ENCODE measurements at regions not wholly inside any gene's neighbourhood (a gene's known extent, or its start where the extent isn't known, plus 50 kb on each side); places are given as distances from the start of the nearest gene placed in this dataset.

- Histone ChIP-seq H3K36me3 (ENCODE audit: control insufficient read depth, insufficient read depth, low read length) (no peaks in the 10 kb centered on the region), H3K9me3 (no peaks in the 10 kb centered on the region), H3K4me3 (ENCODE audit: low read depth, low read length) (no peak overlapping the region), H3K27me3 (replicated peaks; ENCODE audit: control insufficient read depth, insufficient read depth, low read length) (no peaks in the 10 kb centered on the region), H3K4me1 (peaks cover 15% of the 10 kb centered on the region)
- CTCF ChIA-PET: no interaction called here
- Mint-ChIP-seq H3K36me3 (ENCODE audit: insufficient read depth, unreplicated experiment) (no peaks in the 10 kb centered on the region), H3K27ac (ENCODE audit: unreplicated experiment) (no peak overlapping the region), H3K27me3 (ENCODE audit: insufficient read depth, unreplicated experiment) (peaks cover 4% of the 10 kb centered on the region), H3K4me3 (ENCODE audit: unreplicated experiment) (no peak overlapping the region), H3K9me3 (ENCODE audit: unreplicated experiment) (no peaks in the 10 kb centered on the region), H3K4me1 (ENCODE audit: low read depth, unreplicated experiment) (peaks cover 7% of the 10 kb centered on the region)
- no peak for DNase-seq
- POLR2A ChIA-PET: no interaction called here
- intact Hi-C loops (cut with micrococcal nuclease; ENCODE audit: unreplicated experiment): no loop called here
- no peak for TF ChIP-seq CTCF (IDR thresholded peaks at IDR 0.05; ENCODE audit: insufficient read depth in 1 of 2, low read depth in 1 of 2, low read length in 1 of 2, severe bottlenecking in 1 of 2, unreplicated experiment in 1 of 2)
- no TSS peak for BruUV-seq (replicated peaks)
These were observed 115.3 kb upstream of the MLIP start for GRCh38 chr6:53995935-53996334.

GRCh38 chr6:53998303-53998702, 112.9 kb upstream of the MLIP start:
- ChIA-PET CTCF (interaction anchor here (1.0 kb wide), 1 partner anchor 12 kb away, joined by 3 read pairs; no protein-coding TSS in a partner anchor), POLR2A (no interaction called here)
- H3K4me3 Mint-ChIP-seq (ENCODE audit: unreplicated experiment): no peak overlapping the region
- no peak overlapping the region for H3K27ac Mint-ChIP-seq (ENCODE audit: unreplicated experiment)
- H3K36me3 ChIP-seq (ENCODE audit: control insufficient read depth, insufficient read depth, low read length): no peaks in the 10 kb centered on the region
- BruUV-seq (replicated peaks): no TSS peak
- H3K36me3 Mint-ChIP-seq (ENCODE audit: insufficient read depth, unreplicated experiment): no peaks in the 10 kb centered on the region
- peak; percentile 12 to 45 for DNase-seq
- no peak overlapping the region for H3K4me3 ChIP-seq (ENCODE audit: low read depth, low read length)
- intact Hi-C loops (cut with micrococcal nuclease; ENCODE audit: unreplicated experiment): no loop called here
- no peaks in the 10 kb centered on the region for H3K27me3 Mint-ChIP-seq (ENCODE audit: insufficient read depth, unreplicated experiment)
- H3K27me3 ChIP-seq (replicated peaks; ENCODE audit: control insufficient read depth, insufficient read depth, low read length): no peaks in the 10 kb centered on the region
- no peaks in the 10 kb centered on the region for H3K9me3 ChIP-seq
- no peak for TF ChIP-seq CTCF (IDR thresholded peaks at IDR 0.05; ENCODE audit: insufficient read depth in 1 of 2, low read depth in 1 of 2, low read length in 1 of 2, severe bottlenecking in 1 of 2, unreplicated experiment in 1 of 2)
- no peaks in the 10 kb centered on the region for H3K9me3 Mint-ChIP-seq (ENCODE audit: unreplicated experiment)
- peaks cover 12% of the 10 kb centered on the region for H3K4me1 Mint-ChIP-seq (ENCODE audit: low read depth, unreplicated experiment)
- peaks cover 22% of the 10 kb centered on the region for H3K4me1 ChIP-seq

- Mint-ChIP-seq H3K4me1 (ENCODE audit: low read depth, unreplicated experiment) (peaks cover 12% of the 10 kb centered on the region), H3K4me3 (ENCODE audit: unreplicated experiment) (no peak overlapping the region), H3K27me3 (ENCODE audit: insufficient read depth, unreplicated experiment) (no peaks in the 10 kb centered on the region), H3K27ac (ENCODE audit: unreplicated experiment) (no peak overlapping the region), H3K9me3 (ENCODE audit: unreplicated experiment) (no peaks in the 10 kb centered on the region), H3K36me3 (ENCODE audit: insufficient read depth, unreplicated experiment) (no peaks in the 10 kb centered on the region)
- H3K4me3 ChIP-seq (ENCODE audit: low read depth, low read length): no peak overlapping the region
- intact Hi-C loops (cut with micrococcal nuclease; ENCODE audit: unreplicated experiment): no loop called here
- H3K27me3 ChIP-seq (replicated peaks; ENCODE audit: control insufficient read depth, insufficient read depth, low read length): no peaks in the 10 kb centered on the region
- 0 out of 2 replicates have a peak, but pooled peaks cover under 1% of the 10 kb centered on the region for H3K9me3 ChIP-seq
- H3K4me1 ChIP-seq: peaks cover 31% of the 10 kb centered on the region
- TF ChIP-seq CTCF (IDR thresholded peaks at IDR 0.05; ENCODE audit: insufficient read depth in 1 of 2, low read depth in 1 of 2, low read length in 1 of 2, severe bottlenecking in 1 of 2, unreplicated experiment in 1 of 2): no peak
- POLR2A ChIA-PET: no interaction called here
- H3K36me3 ChIP-seq (ENCODE audit: control insufficient read depth, insufficient read depth, low read length): no peaks in the 10 kb centered on the region
- CTCF ChIA-PET: no interaction called here
- no peak for DNase-seq
- no TSS peak for BruUV-seq (replicated peaks)
These were observed 112.0 kb upstream of the MLIP start for GRCh38 chr6:53999088-53999755.
